ENCODE measurements at regions not wholly inside any gene's neighbourhood (a gene's known extent, or its start where the extent isn't known, plus 50 kb on each side); places are given as distances from the start of the nearest gene placed in this dataset.

GRCh38 chr17:70820276-70820675 is 650.9 kb downstream of the KCNJ2 start:
- DNase-seq, result no peak

- DNase-seq, result no peak
These were observed 656.2 kb downstream of the KCNJ2 start for GRCh38 chr17:70825321-70826125.

GRCh38 chr17:70829876-70830275 is 660.5 kb downstream of the KCNJ2 start:
- DNase-seq, result no peak

- DNase-seq, result no peak
These were observed 664.7 kb downstream of the KCNJ2 start for GRCh38 chr17:70834039-70834438.

- DNase-seq, result no peak
These were observed 679.5 kb downstream of the KCNJ2 start for GRCh38 chr17:70848785-70849184.

- DNase-seq, result no peak
These were observed 686.2 kb downstream of the KCNJ2 start for GRCh38 chr17:70855401-70856054.

- no peak for DNase-seq
These were observed 688.0 kb downstream of the KCNJ2 start for GRCh38 chr17:70857351-70857750.

GRCh38 chr17:70859829-70860228 is 690.5 kb downstream of the KCNJ2 start:
- no peak for DNase-seq

- DNase-seq, result no peak
These were observed 693.0 kb downstream of the KCNJ2 start for GRCh38 chr17:70862295-70862694.

- no peak for DNase-seq
These were observed 694.3 kb downstream of the KCNJ2 start for GRCh38 chr17:70863436-70864248.

- DNase-seq, result no peak
These were observed 696.9 kb downstream of the KCNJ2 start for GRCh38 chr17:70865993-70866804.

- no peak for DNase-seq
These were observed 698.8 kb downstream of the KCNJ2 start for GRCh38 chr17:70868149-70868548.

GRCh38 chr17:70869402-70870085 is 700.2 kb downstream of the KCNJ2 start:
- DNase-seq, result no peak

- DNase-seq, result no peak
These were observed 702.0 kb downstream of the KCNJ2 start for GRCh38 chr17:70871180-70871818.

- DNase-seq, result no peak
These were observed 702.8 kb downstream of the KCNJ2 start for GRCh38 chr17:70872103-70872502.

GRCh38 chr17:70875729-70876310 is 706.5 kb downstream of the KCNJ2 start:
- no peak for DNase-seq

- no peak for DNase-seq
These were observed 709.5 kb downstream of the KCNJ2 start for GRCh38 chr17:70878879-70879278.

GRCh38 chr17:70879401-70879800 is 710.1 kb downstream of the KCNJ2 start:
- DNase-seq, result no peak

- DNase-seq, result no peak
These were observed 711.8 kb downstream of the KCNJ2 start for GRCh38 chr17:70881093-70881492.

GRCh38 chr17:70882504-70882903 is 713.2 kb downstream of the KCNJ2 start:
- DNase-seq, result no peak

GRCh38 chr17:70886648-70887047 is 717.3 kb downstream of the KCNJ2 start:
- DNase-seq, result no peak
